Raji (cell line): ENCODE measurements at regions not wholly inside any gene's neighbourhood (a gene's known extent, or its start where the extent isn't known, plus 50 kb on each side); places are given as distances from the start of the nearest gene placed in this dataset.

ENCODE experiments used
- POLR2A ChIP-seq: IDR thresholded peaks from 2 replicates; pipeline ENCODE4 v1.6.1; 2011; ENCODE audit warnings: low read depth, low read length, control low read depth; ENCODE audit not compliant: insufficient read depth

- no peak for TF ChIP-seq POLR2A
Measured at GRCh38 chr2:8214036-8214615, 467.7 kb upstream of the ID2 start.

- no peak for TF ChIP-seq POLR2A
Measured at GRCh38 chr2:8215159-8215863, 466.5 kb upstream of the ID2 start.

- no peak for TF ChIP-seq POLR2A
Measured at GRCh38 chr2:8215982-8216381, 465.9 kb upstream of the ID2 start.

DNA sequence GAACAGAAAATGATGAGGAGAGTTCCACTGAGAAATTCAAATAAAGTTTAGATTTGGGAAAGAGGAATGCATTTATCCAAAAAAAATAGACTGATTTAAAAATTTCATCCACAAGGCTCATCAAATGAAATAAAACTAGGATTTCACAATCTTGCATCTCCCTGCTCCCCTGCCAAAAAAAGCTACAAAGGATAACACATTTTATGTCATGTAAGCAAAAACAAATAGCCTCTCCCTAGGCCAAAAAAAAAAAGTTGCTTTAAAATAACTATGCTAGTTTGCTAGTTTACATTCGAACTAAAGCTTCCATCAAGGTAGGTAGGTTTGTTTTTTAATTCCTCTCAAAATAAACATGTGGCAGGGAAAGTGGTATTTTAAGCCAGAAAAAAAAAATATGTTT is 465.5 kb upstream of the ID2 start:
- no peak for TF ChIP-seq POLR2A

- no peak for TF ChIP-seq POLR2A
Measured at GRCh38 chr2:8217468-8218030, 464.3 kb upstream of the ID2 start.

DNA sequence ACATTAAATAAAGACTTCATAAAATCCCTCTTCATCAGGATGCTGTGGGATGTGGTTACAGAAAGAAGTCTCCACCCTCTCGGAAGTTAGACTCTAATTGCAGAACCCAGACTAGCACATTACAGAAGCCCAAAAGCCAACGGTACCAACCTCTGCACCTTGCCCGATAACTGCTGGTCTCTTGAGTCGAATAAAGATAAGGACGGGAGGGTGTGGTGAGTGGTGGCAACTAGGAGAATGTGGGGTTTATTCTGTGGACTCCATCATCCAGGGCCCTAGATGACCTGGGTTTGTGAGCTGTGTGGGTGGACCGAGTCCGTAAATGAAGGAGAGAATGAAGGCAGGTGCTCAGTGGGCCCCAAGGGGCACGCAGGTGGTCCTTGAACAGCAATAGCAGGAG is 462.8 kb upstream of the ID2 start:
- TF ChIP-seq POLR2A: no peak

DNA sequence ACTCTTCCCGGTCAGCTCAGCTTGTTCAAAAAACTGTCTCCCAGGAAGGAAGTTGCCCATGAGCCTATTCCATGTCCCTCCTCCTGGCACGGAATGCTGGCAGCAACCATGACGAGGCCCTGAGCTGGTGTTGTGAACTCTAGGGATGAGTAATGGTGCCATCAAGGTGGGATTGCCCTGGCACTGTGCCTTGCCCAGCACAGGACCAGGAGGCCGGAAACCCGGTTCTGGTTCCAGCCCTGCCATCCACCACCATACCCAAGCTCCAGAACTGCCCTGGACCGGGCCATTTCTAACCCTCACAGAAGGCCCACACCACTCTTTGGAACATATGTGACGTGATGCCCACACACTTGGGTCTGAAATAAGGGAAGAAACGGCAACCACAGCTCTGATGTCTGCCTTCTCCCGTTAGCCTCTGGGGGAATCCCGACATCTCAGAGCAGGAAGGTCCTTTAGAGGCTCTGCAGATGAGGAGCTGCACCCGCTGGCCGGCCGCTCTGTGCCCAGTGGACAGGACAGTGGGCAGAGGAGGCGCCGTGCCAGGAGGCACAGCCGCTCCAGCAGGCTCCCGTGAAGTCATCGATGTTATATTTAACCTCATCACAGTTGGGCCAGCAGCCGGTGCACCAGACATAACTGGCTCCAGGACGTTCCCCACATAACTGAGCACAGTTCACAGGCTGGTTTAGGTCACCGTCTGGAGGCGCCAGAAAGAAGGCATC is 462.1 kb upstream of the ID2 start:
- no peak for TF ChIP-seq POLR2A

- no peak for TF ChIP-seq POLR2A
Measured at GRCh38 chr2:8222979-8223694, 458.7 kb upstream of the ID2 start.

GRCh38 chr2:8223695-8224346 is 458.0 kb upstream of the ID2 start:
- TF ChIP-seq POLR2A: no peak

- TF ChIP-seq POLR2A: no peak
Measured at GRCh38 chr2:8224347-8225190, 457.3 kb upstream of the ID2 start.

- TF ChIP-seq POLR2A: no peak
Measured at GRCh38 chr2:8225266-8225665, 456.6 kb upstream of the ID2 start.

- no peak for TF ChIP-seq POLR2A
Measured at GRCh38 chr2:8225798-8226197, 456.1 kb upstream of the ID2 start.

- TF ChIP-seq POLR2A: 0 out of 2 replicates have a peak, but pooled peaks have one; percentile 30
Measured at GRCh38 chr2:8229546-8229986, 452.3 kb upstream of the ID2 start.

GRCh38 chr2:8230466-8230865 is 451.4 kb upstream of the ID2 start:
- TF ChIP-seq POLR2A: no peak

DNA sequence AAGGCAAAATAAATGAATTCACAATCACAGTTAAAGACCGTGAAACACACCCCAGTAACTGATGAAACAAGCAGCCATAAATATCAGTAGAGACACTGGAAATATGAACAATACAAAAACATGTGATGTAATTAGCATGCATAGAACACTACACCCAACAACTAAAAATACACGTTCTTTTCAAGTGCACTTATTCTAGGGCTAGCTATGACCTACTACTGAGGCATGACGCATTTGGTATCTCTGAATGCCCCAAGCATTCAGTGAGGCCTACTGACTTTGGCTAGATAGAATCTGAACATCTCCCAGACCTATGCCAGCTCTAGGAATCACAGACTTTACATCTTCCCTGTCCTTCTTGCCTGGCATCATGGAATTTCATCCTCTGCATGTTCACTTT is 450.0 kb upstream of the ID2 start:
- no peak for TF ChIP-seq POLR2A
